ENCODE measurements at regions not wholly inside any gene's neighbourhood (a gene's known extent, or its start where the extent isn't known, plus 50 kb on each side); places are given as distances from the start of the nearest gene placed in this dataset.

DNA sequence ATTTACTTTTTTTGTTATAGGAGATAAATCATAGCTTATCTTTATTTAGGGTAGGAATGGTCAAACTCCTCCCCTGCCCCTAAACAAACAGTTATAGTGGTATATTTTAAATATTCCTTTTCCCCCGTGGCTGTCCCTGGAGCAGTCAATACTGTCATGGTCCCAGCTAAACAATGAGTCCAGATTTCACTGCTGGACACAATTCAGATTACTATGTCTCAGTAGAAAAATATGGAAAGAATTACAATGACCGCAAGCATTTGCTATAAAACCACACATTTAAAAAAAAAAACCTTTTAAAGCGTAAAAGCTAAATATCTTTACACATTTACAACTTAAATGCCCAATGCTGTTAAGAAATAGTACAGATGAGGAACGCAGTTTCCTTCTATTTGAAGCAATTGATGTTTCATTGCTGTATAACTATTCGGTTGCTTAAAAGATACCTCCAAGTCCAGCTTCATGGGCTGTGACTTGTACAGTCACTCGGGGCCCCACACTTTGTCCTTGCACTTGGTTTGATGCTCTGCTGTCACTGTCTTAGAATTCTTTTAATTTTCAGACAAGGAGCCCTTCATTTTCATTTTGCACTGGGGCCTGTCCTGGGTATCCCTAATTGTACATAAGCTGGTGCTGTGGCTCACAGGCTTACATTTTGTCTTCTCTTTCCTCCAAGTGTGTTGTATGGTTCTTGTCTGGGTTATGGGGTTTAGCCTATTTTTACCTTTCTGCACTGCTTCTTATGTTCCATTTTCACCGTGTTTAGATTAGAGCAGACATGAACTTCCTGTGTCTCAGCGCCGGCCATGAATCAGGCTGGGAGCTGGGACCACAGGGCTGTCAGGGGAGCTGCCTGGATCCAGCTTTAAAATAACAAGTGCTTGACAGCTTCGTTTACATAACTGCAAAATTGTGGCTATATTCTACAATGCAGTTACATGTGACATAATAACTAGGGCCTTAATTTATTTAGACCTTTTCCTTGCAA lies 530.2 kb upstream of the FZD8 start:
- Histone ChIP-seq H3K4me3 (ENCODE audit: insufficient read depth, low read depth, low read length, poor library complexity, severe bottlenecking) (no peak overlapping the region), H3K27ac (ENCODE audit: insufficient read depth, low read length, poor library complexity, severe bottlenecking) (no peak overlapping the region), H3K4me1 (ENCODE audit: control insufficient read depth, insufficient read depth, low read length, poor library complexity, severe bottlenecking) (no peaks in the 10 kb centered on the region), H3K27me3 (replicated peaks; ENCODE audit: control insufficient read depth, insufficient read depth, low read length, poor library complexity, severe bottlenecking) (no peaks in the 10 kb centered on the region), H3K9me3 (ENCODE audit: control insufficient read depth, low read length) (no peaks in the 10 kb centered on the region), H3K36me3 (ENCODE audit: control insufficient read depth, insufficient read depth, low read length) (no peaks in the 10 kb centered on the region)
- DNase-seq = no peak

DNA sequence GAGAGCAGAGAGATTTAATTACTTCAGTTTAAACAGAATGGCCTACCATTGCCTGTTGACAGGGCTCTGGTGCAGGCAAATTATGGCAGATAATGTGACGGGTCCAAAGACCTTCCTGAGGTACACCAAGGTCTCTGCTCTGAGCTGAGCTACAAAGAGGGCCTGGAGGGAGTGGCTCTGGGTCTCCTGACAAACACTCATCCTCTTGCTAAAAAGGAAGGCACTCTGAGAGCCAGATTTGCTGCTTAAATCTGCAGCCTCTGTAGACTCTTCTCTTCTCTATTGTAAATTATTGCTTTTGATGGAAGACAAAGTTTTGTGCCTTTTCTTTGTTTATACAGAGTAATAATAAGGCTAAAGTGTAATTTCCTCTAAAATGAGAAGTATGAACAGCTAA lies 529.5 kb upstream of the FZD8 start:
- Histone ChIP-seq H3K9me3 (ENCODE audit: control insufficient read depth, low read length) (no peaks in the 10 kb centered on the region), H3K27ac (ENCODE audit: insufficient read depth, low read length, poor library complexity, severe bottlenecking) (no peak overlapping the region), H3K4me1 (ENCODE audit: control insufficient read depth, insufficient read depth, low read length, poor library complexity, severe bottlenecking) (no peaks in the 10 kb centered on the region), H3K27me3 (replicated peaks; ENCODE audit: control insufficient read depth, insufficient read depth, low read length, poor library complexity, severe bottlenecking) (no peaks in the 10 kb centered on the region), H3K36me3 (ENCODE audit: control insufficient read depth, insufficient read depth, low read length) (no peaks in the 10 kb centered on the region), H3K4me3 (ENCODE audit: insufficient read depth, low read depth, low read length, poor library complexity, severe bottlenecking) (no peak overlapping the region)
- no peak for DNase-seq

DNA sequence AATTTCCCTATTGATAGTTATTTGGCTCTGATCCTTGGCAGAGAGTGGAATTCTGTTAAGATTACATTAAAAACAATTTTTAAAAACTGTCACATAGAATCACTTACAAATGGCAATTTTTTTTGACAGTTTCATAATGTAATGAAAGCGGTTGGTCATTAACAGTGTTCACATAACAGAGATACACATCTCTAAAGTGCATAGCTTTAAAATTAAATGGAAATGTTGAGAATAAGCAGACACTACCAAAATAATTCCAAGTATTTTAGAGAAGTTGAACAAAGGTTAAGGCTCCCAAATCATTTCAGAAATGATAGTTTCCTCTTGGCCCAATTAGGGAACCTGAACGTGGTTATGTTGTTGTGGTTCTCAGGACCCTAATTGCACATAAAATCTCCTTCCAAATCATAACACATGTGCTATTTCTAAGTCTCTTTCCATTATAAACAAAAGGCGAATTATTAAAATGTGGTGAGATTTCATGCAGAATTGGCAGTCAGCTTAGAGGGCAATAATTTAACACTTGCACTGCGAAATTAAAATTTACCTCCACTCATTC lies 528.9 kb upstream of the FZD8 start:
- no peak for DNase-seq
- H3K27me3 ChIP-seq (replicated peaks; ENCODE audit: control insufficient read depth, insufficient read depth, low read length, poor library complexity, severe bottlenecking) = no peaks in the 10 kb centered on the region
- no peak overlapping the region for H3K4me3 ChIP-seq (ENCODE audit: insufficient read depth, low read depth, low read length, poor library complexity, severe bottlenecking)
- H3K36me3 ChIP-seq (ENCODE audit: control insufficient read depth, insufficient read depth, low read length) = no peaks in the 10 kb centered on the region
- no peaks in the 10 kb centered on the region for H3K4me1 ChIP-seq (ENCODE audit: control insufficient read depth, insufficient read depth, low read length, poor library complexity, severe bottlenecking)
- H3K27ac ChIP-seq (ENCODE audit: insufficient read depth, low read length, poor library complexity, severe bottlenecking) = no peak overlapping the region
- no peaks in the 10 kb centered on the region for H3K9me3 ChIP-seq (ENCODE audit: control insufficient read depth, low read length)

DNA sequence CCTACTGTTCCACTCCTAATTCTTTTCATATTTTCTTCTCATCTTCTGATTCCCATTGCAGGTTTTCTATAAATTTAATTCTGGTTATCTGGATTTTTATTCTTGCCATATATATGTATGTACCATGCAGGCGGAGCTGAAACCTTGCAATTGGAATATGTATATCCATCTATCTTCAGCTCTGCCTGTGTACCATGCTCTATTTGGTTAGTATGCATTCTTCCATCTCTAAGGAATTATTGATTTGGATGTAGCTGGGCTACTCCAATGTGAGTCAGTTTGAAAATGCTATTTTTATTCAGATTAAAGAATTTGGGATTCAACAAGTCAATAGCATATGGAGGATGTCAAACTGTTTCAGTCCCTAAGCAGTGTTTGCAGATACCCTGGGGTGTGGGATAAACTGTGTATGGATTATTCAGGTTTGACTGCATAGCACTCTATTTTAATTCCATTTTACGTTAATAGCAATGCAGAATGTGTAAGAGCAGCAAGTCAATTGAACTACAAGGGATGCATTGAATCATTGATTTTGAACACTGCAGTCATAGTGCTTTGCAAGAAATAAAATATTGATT lies 528.1 kb upstream of the FZD8 start:
- no peaks in the 10 kb centered on the region for H3K27me3 ChIP-seq (replicated peaks; ENCODE audit: control insufficient read depth, insufficient read depth, low read length, poor library complexity, severe bottlenecking)
- DNase-seq = no peak
- no peaks in the 10 kb centered on the region for H3K4me1 ChIP-seq (ENCODE audit: control insufficient read depth, insufficient read depth, low read length, poor library complexity, severe bottlenecking)
- no peak overlapping the region for H3K4me3 ChIP-seq (ENCODE audit: insufficient read depth, low read depth, low read length, poor library complexity, severe bottlenecking)
- no peaks in the 10 kb centered on the region for H3K36me3 ChIP-seq (ENCODE audit: control insufficient read depth, insufficient read depth, low read length)
- no peaks in the 10 kb centered on the region for H3K9me3 ChIP-seq (ENCODE audit: control insufficient read depth, low read length)
- H3K27ac ChIP-seq (ENCODE audit: insufficient read depth, low read length, poor library complexity, severe bottlenecking) = no peak overlapping the region

DNA sequence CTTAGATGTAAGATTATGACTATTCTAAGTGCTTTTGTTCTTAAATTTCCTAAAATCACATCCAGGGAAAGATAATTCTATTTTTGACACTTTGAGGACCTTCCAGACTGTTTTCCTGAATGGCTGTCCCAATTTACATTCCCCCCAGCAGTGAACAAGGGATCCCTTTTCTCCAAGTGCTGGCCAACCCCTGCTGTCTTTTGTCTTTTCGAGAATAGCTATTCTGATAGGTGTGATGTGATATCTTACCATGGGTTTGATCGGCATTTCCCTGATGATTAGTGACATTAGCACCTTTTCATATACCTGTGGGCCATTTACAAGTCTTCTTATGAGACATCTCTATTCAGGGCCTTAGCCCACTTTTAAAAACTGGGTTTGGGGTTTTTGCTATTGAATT lies 526.7 kb upstream of the FZD8 start:
- Histone ChIP-seq H3K4me1 (ENCODE audit: control insufficient read depth, insufficient read depth, low read length, poor library complexity, severe bottlenecking) (no peaks in the 10 kb centered on the region), H3K27me3 (replicated peaks; ENCODE audit: control insufficient read depth, insufficient read depth, low read length, poor library complexity, severe bottlenecking) (no peaks in the 10 kb centered on the region), H3K36me3 (ENCODE audit: control insufficient read depth, insufficient read depth, low read length) (no peaks in the 10 kb centered on the region), H3K27ac (ENCODE audit: insufficient read depth, low read length, poor library complexity, severe bottlenecking) (no peak overlapping the region), H3K4me3 (ENCODE audit: insufficient read depth, low read depth, low read length, poor library complexity, severe bottlenecking) (no peak overlapping the region), H3K9me3 (ENCODE audit: control insufficient read depth, low read length) (no peaks in the 10 kb centered on the region)
- DNase-seq = no peak

DNA sequence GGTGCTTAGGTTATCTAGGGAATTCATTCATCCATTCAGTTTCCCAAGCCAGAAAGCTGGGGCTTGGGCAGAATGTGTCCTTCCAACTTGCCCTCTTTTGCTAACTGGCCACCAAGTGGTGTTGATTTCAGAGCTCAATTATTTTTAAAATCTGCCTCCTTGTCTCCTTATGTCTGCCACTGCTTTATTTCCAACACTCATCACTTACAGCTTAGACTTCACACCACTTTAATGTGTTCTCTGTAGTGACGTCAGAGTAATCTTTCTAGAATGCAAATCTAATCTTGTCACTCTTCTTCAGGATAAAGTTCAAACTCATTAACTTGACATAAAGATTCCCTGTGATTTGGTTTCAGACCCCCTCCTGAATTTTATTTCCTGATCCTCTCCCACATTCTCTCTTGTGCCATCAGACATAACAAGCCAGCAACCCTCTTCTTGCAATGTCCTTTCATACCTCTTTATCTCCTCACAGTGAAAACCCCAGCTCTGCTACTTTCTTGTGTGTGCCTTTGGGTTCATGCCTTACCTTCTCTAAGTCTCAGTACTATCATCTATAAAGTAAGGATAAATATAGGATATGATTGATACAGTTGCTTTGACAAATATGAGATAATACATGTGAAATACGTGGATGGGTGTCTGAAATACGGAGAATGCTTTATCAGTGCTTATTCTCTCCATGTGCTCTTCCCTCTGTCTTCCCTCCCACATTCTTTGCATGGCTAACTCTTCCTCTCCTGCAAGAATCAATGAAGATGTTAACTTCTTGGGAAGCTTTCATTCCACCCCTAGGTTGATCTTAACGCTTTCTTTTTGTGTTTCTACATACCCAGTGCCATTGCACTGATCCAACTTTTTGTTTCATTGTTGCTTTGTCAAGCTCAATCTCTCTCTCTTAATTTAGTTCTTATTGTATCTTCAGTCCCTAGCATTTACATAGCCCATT lies 522.7 kb upstream of the FZD8 start:
- no peaks in the 10 kb centered on the region for H3K27me3 ChIP-seq (replicated peaks; ENCODE audit: control insufficient read depth, insufficient read depth, low read length, poor library complexity, severe bottlenecking)
- H3K4me1 ChIP-seq (ENCODE audit: control insufficient read depth, insufficient read depth, low read length, poor library complexity, severe bottlenecking) = no peaks in the 10 kb centered on the region
- no peak overlapping the region for H3K4me3 ChIP-seq (ENCODE audit: insufficient read depth, low read depth, low read length, poor library complexity, severe bottlenecking)
- no peaks in the 10 kb centered on the region for H3K36me3 ChIP-seq (ENCODE audit: control insufficient read depth, insufficient read depth, low read length)
- H3K9me3 ChIP-seq (ENCODE audit: control insufficient read depth, low read length) = no peaks in the 10 kb centered on the region
- H3K27ac ChIP-seq (ENCODE audit: insufficient read depth, low read length, poor library complexity, severe bottlenecking) = no peak overlapping the region
- no peak for DNase-seq

DNA sequence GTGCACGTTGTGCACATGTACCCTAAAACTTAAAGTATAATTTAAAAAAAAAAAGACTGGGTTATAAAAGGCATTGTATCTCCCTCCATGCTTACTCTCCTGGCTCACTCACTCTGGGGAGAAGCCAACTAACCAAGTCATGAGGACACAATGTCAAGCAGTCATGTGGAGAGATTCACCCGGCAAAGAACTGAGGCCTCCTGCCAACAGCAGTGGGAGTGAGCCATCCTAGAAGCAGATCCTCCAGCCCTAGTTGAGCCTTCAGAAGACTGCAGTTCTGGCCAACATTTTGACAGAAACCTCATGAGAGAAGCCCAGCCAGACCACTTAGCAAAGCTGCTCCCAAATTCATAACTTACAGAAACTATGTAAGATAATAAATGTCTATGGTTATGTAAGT lies 521.7 kb upstream of the FZD8 start:
- H3K27ac ChIP-seq (ENCODE audit: insufficient read depth, low read length, poor library complexity, severe bottlenecking) = no peak overlapping the region
- H3K4me1 ChIP-seq (ENCODE audit: control insufficient read depth, insufficient read depth, low read length, poor library complexity, severe bottlenecking) = no peaks in the 10 kb centered on the region
- no peak overlapping the region for H3K4me3 ChIP-seq (ENCODE audit: insufficient read depth, low read depth, low read length, poor library complexity, severe bottlenecking)
- H3K9me3 ChIP-seq (ENCODE audit: control insufficient read depth, low read length) = no peaks in the 10 kb centered on the region
- H3K27me3 ChIP-seq (replicated peaks; ENCODE audit: control insufficient read depth, insufficient read depth, low read length, poor library complexity, severe bottlenecking) = no peaks in the 10 kb centered on the region
- no peak for DNase-seq
- H3K36me3 ChIP-seq (ENCODE audit: control insufficient read depth, insufficient read depth, low read length) = no peaks in the 10 kb centered on the region

DNA sequence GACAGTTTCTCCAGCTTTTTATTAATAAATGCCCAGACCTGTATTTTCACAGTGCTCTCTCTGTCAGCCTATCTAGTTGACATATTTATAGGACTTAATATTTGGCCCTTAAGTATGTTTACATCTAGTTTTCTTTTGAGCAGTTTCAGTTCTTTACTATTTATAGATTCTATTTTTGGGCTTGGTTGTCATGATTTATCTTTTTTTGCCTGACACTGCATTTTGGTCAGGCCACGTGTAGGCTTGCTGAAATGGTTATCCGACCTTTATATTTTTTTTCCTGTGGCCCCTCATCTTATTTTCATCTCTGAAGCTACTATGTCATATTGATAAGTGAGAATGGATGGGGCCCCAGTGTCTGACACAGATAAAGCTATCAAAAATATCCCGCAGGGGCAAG lies 515.4 kb upstream of the FZD8 start:
- no peak for DNase-seq
- H3K36me3 ChIP-seq (ENCODE audit: control insufficient read depth, insufficient read depth, low read length) = no peaks in the 10 kb centered on the region
- H3K27me3 ChIP-seq (replicated peaks; ENCODE audit: control insufficient read depth, insufficient read depth, low read length, poor library complexity, severe bottlenecking) = no peaks in the 10 kb centered on the region
- H3K9me3 ChIP-seq (ENCODE audit: control insufficient read depth, low read length) = no peaks in the 10 kb centered on the region
- no peaks in the 10 kb centered on the region for H3K4me1 ChIP-seq (ENCODE audit: control insufficient read depth, insufficient read depth, low read length, poor library complexity, severe bottlenecking)
- no peak overlapping the region for H3K27ac ChIP-seq (ENCODE audit: insufficient read depth, low read length, poor library complexity, severe bottlenecking)
- H3K4me3 ChIP-seq (ENCODE audit: insufficient read depth, low read depth, low read length, poor library complexity, severe bottlenecking) = no peak overlapping the region

DNA sequence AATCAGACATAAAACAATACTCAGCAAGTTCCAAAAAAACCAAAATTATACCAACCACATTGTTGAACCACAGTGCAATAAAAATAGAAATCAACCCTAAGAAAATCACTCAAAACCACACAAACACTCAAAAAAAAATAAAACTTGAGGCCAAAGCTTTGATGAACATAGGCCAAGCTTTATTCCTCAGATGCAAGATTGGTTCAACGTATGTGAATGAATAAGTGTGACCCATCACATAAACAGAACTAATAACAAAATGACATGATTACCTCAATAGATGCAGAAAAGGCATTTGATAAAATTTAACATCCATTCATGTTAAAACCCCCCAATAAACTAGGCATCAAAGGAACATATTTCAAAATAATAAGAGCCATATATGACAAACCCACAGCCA lies 506.1 kb upstream of the FZD8 start:
- H3K36me3 ChIP-seq (ENCODE audit: control insufficient read depth, insufficient read depth, low read length) = no peaks in the 10 kb centered on the region
- H3K27me3 ChIP-seq (replicated peaks; ENCODE audit: control insufficient read depth, insufficient read depth, low read length, poor library complexity, severe bottlenecking) = no peaks in the 10 kb centered on the region
- DNase-seq = no peak
- H3K4me3 ChIP-seq (ENCODE audit: insufficient read depth, low read depth, low read length, poor library complexity, severe bottlenecking) = no peak overlapping the region
- H3K27ac ChIP-seq (ENCODE audit: insufficient read depth, low read length, poor library complexity, severe bottlenecking) = no peak overlapping the region
- no peaks in the 10 kb centered on the region for H3K4me1 ChIP-seq (ENCODE audit: control insufficient read depth, insufficient read depth, low read length, poor library complexity, severe bottlenecking)
- no peaks in the 10 kb centered on the region for H3K9me3 ChIP-seq (ENCODE audit: control insufficient read depth, low read length)

Measured in effector memory CD4-positive, alpha-beta T cell (primary cell).